ENCODE measurements at regions not wholly inside any gene's neighbourhood (a gene's known extent, or its start where the extent isn't known, plus 50 kb on each side); places are given as distances from the start of the nearest gene placed in this dataset.
"Not testable (repeated sequence)": the region's sequence is repeated elsewhere in the genome, so short reads cannot be mapped to it uniquely, and the experiment has no call there.

GRCh38 chr2:239876948-239877289, 148.2 kb downstream of the NDUFA10 start:
- no peak for DNase-seq
- no peaks in the 10 kb centered on the region for H3K36me3 ChIP-seq
- H3K27ac ChIP-seq = no peak overlapping the region
- H3K9me3 ChIP-seq (replicated peaks) = no peaks in the 10 kb centered on the region
- H3K4me1 ChIP-seq = peaks cover 10% of the 10 kb centered on the region
- peaks cover 14% of the 10 kb centered on the region; the same call in 1 of the 2 replicates for H3K27me3 ChIP-seq
- H3K4me3 ChIP-seq = no peak overlapping the region

GRCh38 chr2:239876271-239876947, 148.7 kb downstream of the NDUFA10 start:
- no peak for DNase-seq
- Histone ChIP-seq H3K27ac (no peak overlapping the region), H3K9me3 (replicated peaks) (no peaks in the 10 kb centered on the region), H3K36me3 (no peaks in the 10 kb centered on the region), H3K27me3 (peaks cover 14% of the 10 kb centered on the region; the same call in 1 of the 2 replicates), H3K4me1 (peaks cover 5% of the 10 kb centered on the region), H3K4me3 (no peak overlapping the region)

GRCh38 chr2:239874636-239875356, 150.3 kb downstream of the NDUFA10 start:
- Histone ChIP-seq H3K9me3 (replicated peaks) (no peaks in the 10 kb centered on the region), H3K4me1 (no peaks in the 10 kb centered on the region), H3K36me3 (no peaks in the 10 kb centered on the region), H3K27me3 (peaks cover 14% of the 10 kb centered on the region; the same call in 1 of the 2 replicates), H3K4me3 (no peak overlapping the region), H3K27ac (no peak overlapping the region)
- no peak for DNase-seq

GRCh38 chr2:239873656-239874635, 151.2 kb downstream of the NDUFA10 start:
- no peaks in the 10 kb centered on the region for H3K36me3 ChIP-seq
- H3K27ac ChIP-seq = no peak overlapping the region
- H3K27me3 ChIP-seq = peaks cover 14% of the 10 kb centered on the region; the same call in 1 of the 2 replicates
- no peak overlapping the region for H3K4me3 ChIP-seq
- no peaks in the 10 kb centered on the region for H3K9me3 ChIP-seq (replicated peaks)
- no peaks in the 10 kb centered on the region for H3K4me1 ChIP-seq
- DNase-seq = no peak

- Histone ChIP-seq H3K4me3 (no peak overlapping the region), H3K27ac (no peak overlapping the region), H3K4me1 (no peaks in the 10 kb centered on the region), H3K27me3 (peaks cover 6% of the 10 kb centered on the region; the same call in 1 of the 2 replicates), H3K36me3 (no peaks in the 10 kb centered on the region), H3K9me3 (replicated peaks) (peaks cover 10% of the 10 kb centered on the region)
- DNase-seq = no peak
Measured at GRCh38 chr2:239871481-239872435, 153.4 kb downstream of the NDUFA10 start.

- Histone ChIP-seq H3K36me3 (no peaks in the 10 kb centered on the region), H3K4me1 (no peaks in the 10 kb centered on the region), H3K9me3 (replicated peaks) (peaks cover 17% of the 10 kb centered on the region), H3K27me3 (peaks cover 6% of the 10 kb centered on the region; the same call in 1 of the 2 replicates), H3K27ac (no peak overlapping the region), H3K4me3 (no peak overlapping the region)
- DNase-seq = no peak
Measured at GRCh38 chr2:239870863-239871262, 154.3 kb downstream of the NDUFA10 start.

GRCh38 chr2:239870276-239870675, 154.9 kb downstream of the NDUFA10 start:
- Histone ChIP-seq H3K9me3 (replicated peaks) (peaks cover 17% of the 10 kb centered on the region), H3K36me3 (no peaks in the 10 kb centered on the region), H3K4me3 (no peak overlapping the region), H3K27ac (no peak overlapping the region), H3K4me1 (no peaks in the 10 kb centered on the region), H3K27me3 (peaks cover 6% of the 10 kb centered on the region; the same call in 1 of the 2 replicates)
- DNase-seq = no peak

GRCh38 chr2:239869272-239870155, 155.6 kb downstream of the NDUFA10 start:
- no peak for DNase-seq
- H3K9me3 ChIP-seq (replicated peaks) = peaks cover 17% of the 10 kb centered on the region

GRCh38 chr2:239868556-239869181, 156.5 kb downstream of the NDUFA10 start:
- no peaks in the 10 kb centered on the region for H3K27me3 ChIP-seq
- no peak overlapping the region for H3K27ac ChIP-seq
- DNase-seq = no peak
- H3K4me3 ChIP-seq = no peak overlapping the region
- H3K36me3 ChIP-seq = no peaks in the 10 kb centered on the region
- H3K9me3 ChIP-seq (replicated peaks) = peaks cover 17% of the 10 kb centered on the region
- no peaks in the 10 kb centered on the region for H3K4me1 ChIP-seq

More at GRCh38 chr2:239869272-239870155, 155.6 kb downstream of the NDUFA10 start:
- no peaks in the 10 kb centered on the region for H3K36me3 ChIP-seq
- peaks cover 6% of the 10 kb centered on the region; the same call in 1 of the 2 replicates for H3K27me3 ChIP-seq
- H3K4me3 ChIP-seq = no peak overlapping the region
- no peaks in the 10 kb centered on the region for H3K4me1 ChIP-seq
- H3K27ac ChIP-seq = no peak overlapping the region

- Histone ChIP-seq H3K27ac (no peak overlapping the region), H3K36me3 (no peaks in the 10 kb centered on the region), H3K4me3 (no peak overlapping the region), H3K9me3 (replicated peaks) (peaks cover 17% of the 10 kb centered on the region), H3K4me1 (no peaks in the 10 kb centered on the region), H3K27me3 (no peaks in the 10 kb centered on the region)
- no peak for DNase-seq
Measured at GRCh38 chr2:239866778-239867177, 158.4 kb downstream of the NDUFA10 start.

GRCh38 chr2:239866350-239866749, 158.8 kb downstream of the NDUFA10 start:
- peaks cover 17% of the 10 kb centered on the region for H3K9me3 ChIP-seq (replicated peaks)
- H3K27ac ChIP-seq = no peak overlapping the region
- H3K27me3 ChIP-seq = no peaks in the 10 kb centered on the region
- H3K36me3 ChIP-seq = no peaks in the 10 kb centered on the region
- H3K4me1 ChIP-seq = no peaks in the 10 kb centered on the region
- DNase-seq = no peak
- no peak overlapping the region for H3K4me3 ChIP-seq

GRCh38 chr2:239865856-239866255, 159.3 kb downstream of the NDUFA10 start:
- not testable (repeated sequence) for H3K27ac ChIP-seq, H3K36me3 ChIP-seq, DNase-seq, H3K4me3 ChIP-seq, H3K4me1 ChIP-seq, H3K27me3 ChIP-seq
- peaks cover 17% of the 10 kb centered on the region for H3K9me3 ChIP-seq (replicated peaks)
